ENCODE measurements at regions not wholly inside any gene's neighbourhood (a gene's known extent, or its start where the extent isn't known, plus 50 kb on each side); places are given as distances from the start of the nearest gene placed in this dataset.

DNA sequence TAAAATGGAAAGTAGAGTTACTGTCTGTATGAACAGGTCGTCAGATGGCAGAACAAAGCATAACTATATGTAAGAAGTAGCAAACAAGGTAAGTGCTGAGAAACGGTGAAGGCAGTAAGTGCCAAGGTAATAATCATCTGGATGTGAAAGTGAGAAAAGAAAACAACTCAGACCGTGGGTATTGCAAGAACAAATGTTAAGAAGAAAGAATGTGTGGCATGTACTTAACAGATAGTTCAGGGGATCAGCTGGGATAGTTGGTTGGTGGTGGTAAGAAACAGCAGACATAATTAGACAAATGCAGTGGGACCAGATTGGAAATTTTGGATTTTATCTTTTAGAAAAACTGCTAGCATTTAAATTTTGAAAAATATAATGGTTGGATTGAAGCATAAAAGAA lies 375.8 kb upstream of the NXPH2 start:
- no peaks in the 10 kb centered on the region for H3K9me3 ChIP-seq (replicated peaks; ENCODE audit: control insufficient read depth, insufficient read depth, low read length)
- no peaks in the 10 kb centered on the region for H4K20me1 ChIP-seq (replicated peaks; ENCODE audit: control insufficient read depth, extremely low read depth, insufficient read depth, low read length)
- ChIA-PET POLR2A (no interaction called here), CTCF (no interaction called here)
- no peaks in the 10 kb centered on the region for H3K9me1 ChIP-seq (replicated peaks; ENCODE audit: control insufficient read depth, extremely low read depth, insufficient read depth, low read length)
- H3K4me1 ChIP-seq (ENCODE audit: control insufficient read depth, extremely low read depth, insufficient read depth, low read length): no peaks in the 10 kb centered on the region
- intact Hi-C loops (cut with micrococcal nuclease): no loop called here
- no peak for FAIRE-seq
- DNase-seq (ENCODE audit: low read depth, low spot score): no peak
- no peaks in the 10 kb centered on the region for H3K79me2 ChIP-seq (ENCODE audit: control insufficient read depth, insufficient read depth, low read length)
- dilution Hi-C loops (cut with MboI; ENCODE audit: extremely low pct_ligation_motif_present, low sequenced_read_pairs): no loop called here
- no peak overlapping the region for H3K4me2 ChIP-seq (ENCODE audit: insufficient read depth, low read length)
- BruUV-seq (replicated peaks): no TSS peak
- no peak overlapping the region for H3K4me3 ChIP-seq (replicated peaks in 1 of 3; ENCODE audit: insufficient read depth in 1 of 3, low read depth in 1 of 3, low read length in 3 of 3)
- H3K36me3 ChIP-seq (ENCODE audit: control insufficient read depth in 2 of 2, extremely low read depth in 1 of 2, insufficient read depth in 2 of 2, low read length in 2 of 2): no peaks in the 10 kb centered on the region
- H3K27me3 ChIP-seq (ENCODE audit: control insufficient read depth in 2 of 2, insufficient read depth in 2 of 2, low read length in 2 of 2): no peaks in the 10 kb centered on the region
- H2AFZ ChIP-seq (ENCODE audit: low read depth, low read length): no peak overlapping the region
- no peak overlapping the region for H3K9ac ChIP-seq (replicated peaks; ENCODE audit: extremely low read depth, insufficient read depth, low read length)
- H3K27ac ChIP-seq (ENCODE audit: insufficient read depth, low read depth, low read length): no peak overlapping the region
- TF ChIP-seq, protein P1, sequence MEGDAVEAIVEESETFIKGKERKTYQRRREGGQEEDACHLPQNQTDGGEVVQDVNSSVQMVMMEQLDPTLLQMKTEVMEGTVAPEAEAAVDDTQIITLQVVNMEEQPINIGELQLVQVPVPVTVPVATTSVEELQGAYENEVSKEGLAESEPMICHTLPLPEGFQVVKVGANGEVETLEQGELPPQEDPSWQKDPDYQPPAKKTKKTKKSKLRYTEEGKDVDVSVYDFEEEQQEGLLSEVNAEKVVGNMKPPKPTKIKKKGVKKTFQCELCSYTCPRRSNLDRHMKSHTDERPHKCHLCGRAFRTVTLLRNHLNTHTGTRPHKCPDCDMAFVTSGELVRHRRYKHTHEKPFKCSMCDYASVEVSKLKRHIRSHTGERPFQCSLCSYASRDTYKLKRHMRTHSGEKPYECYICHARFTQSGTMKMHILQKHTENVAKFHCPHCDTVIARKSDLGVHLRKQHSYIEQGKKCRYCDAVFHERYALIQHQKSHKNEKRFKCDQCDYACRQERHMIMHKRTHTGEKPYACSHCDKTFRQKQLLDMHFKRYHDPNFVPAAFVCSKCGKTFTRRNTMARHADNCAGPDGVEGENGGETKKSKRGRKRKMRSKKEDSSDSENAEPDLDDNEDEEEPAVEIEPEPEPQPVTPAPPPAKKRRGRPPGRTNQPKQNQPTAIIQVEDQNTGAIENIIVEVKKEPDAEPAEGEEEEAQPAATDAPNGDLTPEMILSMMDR (IDR thresholded peaks at IDR 0.05; ENCODE audit: extremely low read depth in 1 of 2, insufficient read depth in 1 of 2, low read depth in 1 of 2, low read length in 2 of 2): no peak
- TF ChIP-seq FOS (IDR thresholded peaks at IDR 0.05; ENCODE audit: borderline replicate concordance, insufficient read depth, low read length): no peak
- no peak for TF ChIP-seq POLR2A (IDR thresholded peaks at IDR 0.05; ENCODE audit: low read depth, low read length)
- TF ChIP-seq, protein P2, sequence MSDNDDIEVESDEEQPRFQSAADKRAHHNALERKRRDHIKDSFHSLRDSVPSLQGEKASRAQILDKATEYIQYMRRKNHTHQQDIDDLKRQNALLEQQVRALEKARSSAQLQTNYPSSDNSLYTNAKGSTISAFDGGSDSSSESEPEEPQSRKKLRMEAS (IDR thresholded peaks at IDR 0.05; ENCODE audit: insufficient read depth, insufficient read length): no peak
- no peak for TF ChIP-seq GATA2 (IDR thresholded peaks at IDR 0.05; ENCODE audit: insufficient read depth, insufficient read length, low read depth, low read length)

- H3K36me3 ChIP-seq (ENCODE audit: control insufficient read depth in 2 of 2, extremely low read depth in 1 of 2, insufficient read depth in 2 of 2, low read length in 2 of 2): no peaks in the 10 kb centered on the region
- no peaks in the 10 kb centered on the region for H3K27me3 ChIP-seq (ENCODE audit: control insufficient read depth in 2 of 2, insufficient read depth in 2 of 2, low read length in 2 of 2)
- no peaks in the 10 kb centered on the region for H3K4me1 ChIP-seq (ENCODE audit: control insufficient read depth, extremely low read depth, insufficient read depth, low read length)
- no peaks in the 10 kb centered on the region for H3K9me3 ChIP-seq (replicated peaks; ENCODE audit: control insufficient read depth, insufficient read depth, low read length)
- TF ChIP-seq POLR2A (IDR thresholded peaks at IDR 0.05; ENCODE audit: low read depth, low read length): no peak
- TF ChIP-seq POLR2AphosphoS5 (IDR thresholded peaks at IDR 0.05; ENCODE audit: insufficient read depth, low read depth, low read length): no peak
- no peak for TF ChIP-seq FOS (IDR thresholded peaks at IDR 0.05; ENCODE audit: borderline replicate concordance, insufficient read depth, low read length)
- TF ChIP-seq, protein P2 (IDR thresholded peaks at IDR 0.05; ENCODE audit: insufficient read depth, insufficient read length): no peak
- no peak for TF ChIP-seq MYC (IDR thresholded peaks at IDR 0.05; ENCODE audit: low read depth, low read length)
- TF ChIP-seq, protein P1 (IDR thresholded peaks at IDR 0.05; ENCODE audit: extremely low read depth in 1 of 2, insufficient read depth in 1 of 2, low read depth in 1 of 2, low read length in 2 of 2): no peak
- no peaks in the 10 kb centered on the region for H4K20me1 ChIP-seq (replicated peaks; ENCODE audit: control insufficient read depth, extremely low read depth, insufficient read depth, low read length)
- H3K4me3 ChIP-seq (replicated peaks in 1 of 3; ENCODE audit: insufficient read depth in 1 of 3, low read depth in 1 of 3, low read length in 3 of 3): no peak overlapping the region
- DNase-seq (ENCODE audit: low read depth, low spot score) (peak; percentile 2), FAIRE-seq (peak; percentile 56)
- H3K9me1 ChIP-seq (replicated peaks; ENCODE audit: control insufficient read depth, extremely low read depth, insufficient read depth, low read length): no peaks in the 10 kb centered on the region
- CTCF ChIA-PET: no interaction called here
- H3K4me2 ChIP-seq (ENCODE audit: insufficient read depth, low read length): no peak overlapping the region
- H3K27ac ChIP-seq (ENCODE audit: insufficient read depth, low read depth, low read length): no peak overlapping the region
- H2AFZ ChIP-seq (ENCODE audit: low read depth, low read length): no peak overlapping the region
- no TSS peak for BruUV-seq (replicated peaks)
- dilution Hi-C loops (cut with MboI; ENCODE audit: extremely low pct_ligation_motif_present, low sequenced_read_pairs): no loop called here
- no peaks in the 10 kb centered on the region for H3K79me2 ChIP-seq (ENCODE audit: control insufficient read depth, insufficient read depth, low read length)
- H3K9ac ChIP-seq (replicated peaks; ENCODE audit: extremely low read depth, insufficient read depth, low read length): no peak overlapping the region
- POLR2A ChIA-PET: no interaction called here
- intact Hi-C loops (cut with micrococcal nuclease): no loop called here
Observed at GRCh38 chr2:139142252-139142880, 362.2 kb upstream of the NXPH2 start.
